OCI-LY3 (cell line): ENCODE measurements at regions not wholly inside any gene's neighbourhood (a gene's known extent, or its start where the extent isn't known, plus 50 kb on each side); places are given as distances from the start of the nearest gene placed in this dataset.

Experiments
- CTCF ChIP-seq: fragments of 200-600, 300-600 bp; sonication (generic); IDR thresholded peaks from 2 replicates; pipeline ENCODE4 v1.5.1; 2014; ENCODE audit warnings: antibody characterized with exemption, low read length, low read depth
- EZH2phosphoT487 ChIP-seq: fragments of 200-600 bp; shearing (Covaris generic); IDR thresholded peaks from 2 replicates; pipeline ENCODE4 v1.6.1; 2018; ENCODE audit warnings: antibody characterized with exemption, mixed run types, low read depth

GRCh38 chr5:167128581-167128980 is 1162.9 kb upstream of the WWC1 start:
- no peak for TF ChIP-seq CTCF
- no peak for TF ChIP-seq EZH2phosphoT487
